Neural cell (in vitro differentiated cells): ENCODE measurements at regions not wholly inside any gene's neighbourhood (a gene's known extent, or its start where the extent isn't known, plus 50 kb on each side); places are given as distances from the start of the nearest gene placed in this dataset.

Experiments
- H2AFZ ChIP-seq: fragments of 200-600, 300-800 bp; sonication (generic), shearing (Covaris generic); 2 replicates; pipeline ENCODE4 v1.6.0; 2014; ENCODE audit warnings: low read depth, mild to moderate bottlenecking, antibody characterized with exemption, low read length, moderate library complexity
- H3F3A ChIP-seq: fragments of 200-600 bp; shearing (Covaris generic); 2 replicates; pipeline ENCODE4 v1.6.1; 2016; ENCODE audit warnings: mild to moderate bottlenecking, moderate library complexity, mixed read lengths, antibody characterized with exemption, low read length; ENCODE audit not compliant: insufficient read depth, poor library complexity, severe bottlenecking
- H3K27ac ChIP-seq: fragments of 200-600, 300-800 bp; sonication (generic), shearing (Covaris generic); 2 replicates; pipeline ENCODE4 v1.5.1; 2014; ENCODE audit warnings: mild to moderate bottlenecking, low read length, moderate library complexity
- H3K27me3 ChIP-seq: fragments of 300-800, 200-600 bp; sonication (generic), shearing (Covaris generic); 2 replicates; pipeline ENCODE4 v1.6.0; 2014; ENCODE audit warnings: mild to moderate bottlenecking, low read depth, low read length, moderate library complexity; ENCODE audit not compliant: insufficient read depth
- H3K36me3 ChIP-seq: fragments of 300-800, 200-600 bp; sonication (generic), shearing (Covaris generic); 2 replicates; pipeline ENCODE4 v1.5.1; 2014; ENCODE audit warnings: mild to moderate bottlenecking, antibody characterized with exemption, low read length, moderate library complexity; ENCODE audit not compliant: insufficient read depth
- H3K4me2 ChIP-seq: fragments of 300-800, 200-600 bp; sonication (generic), shearing (Covaris generic); 2 replicates; pipeline ENCODE4 v1.6.0; 2014; ENCODE audit warnings: mild to moderate bottlenecking, low read length
- H3K4me3 ChIP-seq: fragments of 300-800, 200-600 bp; sonication (generic), shearing (Covaris generic); 2 replicates; pipeline ENCODE4 v1.5.1; 2014; ENCODE audit warnings: mild to moderate bottlenecking, low read length, moderate library complexity
- H3K79me2 ChIP-seq: fragments of 200-600 bp; shearing (Covaris generic); replicated peaks from 2 replicates; pipeline ENCODE4 v1.6.0; 2014; ENCODE audit warnings: mild to moderate bottlenecking, low read length, moderate library complexity; ENCODE audit not compliant: insufficient read depth
- H3K9ac ChIP-seq: fragments of 300-800, 200-600 bp; sonication (generic), shearing (Covaris generic); 2 replicates; pipeline ENCODE4 v1.6.1; 2016; ENCODE audit warnings: mild to moderate bottlenecking, low read length, mixed read lengths
- H3K9me2 ChIP-seq: fragments of 200-600 bp; shearing (Covaris generic); 2 replicates; pipeline ENCODE4 v1.6.1; 2016; ENCODE audit warnings: mild to moderate bottlenecking, low read length, mixed read lengths; ENCODE audit not compliant: insufficient read depth
- H3K9me3 ChIP-seq: fragments of 200-600, 300-800 bp; sonication (generic), shearing (Covaris generic); 2 replicates; pipeline ENCODE4 v1.6.1; 2016; ENCODE audit warnings: mild to moderate bottlenecking, mixed run types, low read length, moderate library complexity, mixed read lengths
- H4K20me1 ChIP-seq: fragments of 200-600 bp; shearing (Covaris generic); 2 replicates; pipeline ENCODE4 v1.6.1; 2016; ENCODE audit warnings: mild to moderate bottlenecking, mixed run types; ENCODE audit not compliant: insufficient read depth
- EP300 ChIP-seq: fragments of 450-650 bp; conservative IDR thresholded peaks from 2 replicates; pipeline ENCODE4 v1.6.1; 2014; ENCODE audit warnings: antibody characterized with exemption, mild to moderate bottlenecking, moderate library complexity; ENCODE audit not compliant: poor library complexity, severe bottlenecking
- EZH2 ChIP-seq: fragments of 200-600, 300-800 bp; shearing (Covaris generic), sonication (generic); IDR thresholded peaks from 2 replicates; pipeline ENCODE4 v1.6.1; 2014; ENCODE audit warnings: antibody characterized with exemption, low read length, borderline replicate concordance, mild to moderate bottlenecking; ENCODE audit not compliant: insufficient read depth, poor library complexity, severe bottlenecking
- MXI1 ChIP-seq: fragments of 450-650 bp; conservative IDR thresholded peaks from 2 replicates; pipeline ENCODE4 v1.6.1; 2014; ENCODE audit warnings: antibody characterized with exemption, mild to moderate bottlenecking; ENCODE audit not compliant: poor library complexity, severe bottlenecking
- POLR2AphosphoS5 ChIP-seq: IDR thresholded peaks from 2 replicates; pipeline ENCODE4 v1.6.1; 2012
- RAD21 ChIP-seq: fragments of 450-650 bp; conservative IDR thresholded peaks from 2 replicates; pipeline ENCODE4 v1.6.1; 2014; ENCODE audit warnings: antibody characterized with exemption, mild to moderate bottlenecking, moderate library complexity
- REST ChIP-seq: IDR thresholded peaks from 2 replicates; pipeline ENCODE4 v1.6.1; 2012; ENCODE audit warnings: borderline replicate concordance
- SMC3 ChIP-seq: fragments of 450-650 bp; conservative IDR thresholded peaks from 2 replicates; pipeline ENCODE4 v1.6.1; 2014; ENCODE audit warnings: antibody characterized with exemption, mild to moderate bottlenecking, moderate library complexity; ENCODE audit not compliant: poor library complexity
- TAF1 ChIP-seq: IDR thresholded peaks from 2 replicates; pipeline ENCODE4 v1.6.1; 2012; ENCODE audit warnings: low read depth
- TF ChIP-seq, protein P1 (sequence below): fragments of 450-650 bp; IDR thresholded peaks from 2 replicates; pipeline ENCODE4 v1.5.1; 2014; ENCODE audit warnings: antibody characterized with exemption, mild to moderate bottlenecking, moderate library complexity; ENCODE audit not compliant: poor library complexity, severe bottlenecking

DNA sequence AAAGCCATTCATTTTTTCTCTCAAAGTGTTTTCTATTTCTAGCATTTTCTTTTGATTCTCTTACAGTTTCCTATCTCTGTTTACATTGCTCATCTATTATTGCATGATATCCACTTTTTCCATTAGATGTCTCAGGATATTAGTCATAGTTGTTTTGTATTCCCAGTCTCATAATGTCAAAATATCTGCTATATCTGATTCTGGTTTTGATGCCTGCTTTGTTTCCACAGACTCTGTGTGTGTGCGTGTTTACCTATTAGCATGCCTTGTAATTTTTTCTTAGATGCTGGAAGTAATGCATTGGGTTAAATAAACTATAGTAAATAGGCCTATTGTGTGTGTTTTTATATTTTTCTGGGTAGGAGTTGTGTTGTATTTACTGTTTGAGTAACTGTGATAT, 1126.3 kb downstream of the SORCS1 start:
- Histone ChIP-seq H3K9ac (no peak overlapping the region), H3F3A (no peaks in the 10 kb centered on the region), H4K20me1 (no peaks in the 10 kb centered on the region), H3K9me2 (no peaks in the 10 kb centered on the region), H3K36me3 (no peaks in the 10 kb centered on the region), H3K9me3 (no peaks in the 10 kb centered on the region), H2AFZ (no peak overlapping the region), H3K27me3 (no peaks in the 10 kb centered on the region), H3K79me2 (no peaks in the 10 kb centered on the region), H3K4me2 (no peak overlapping the region), H3K4me3 (no peak overlapping the region), H3K27ac (no peak overlapping the region)
- no peak for TF ChIP-seq POLR2AphosphoS5

DNA sequence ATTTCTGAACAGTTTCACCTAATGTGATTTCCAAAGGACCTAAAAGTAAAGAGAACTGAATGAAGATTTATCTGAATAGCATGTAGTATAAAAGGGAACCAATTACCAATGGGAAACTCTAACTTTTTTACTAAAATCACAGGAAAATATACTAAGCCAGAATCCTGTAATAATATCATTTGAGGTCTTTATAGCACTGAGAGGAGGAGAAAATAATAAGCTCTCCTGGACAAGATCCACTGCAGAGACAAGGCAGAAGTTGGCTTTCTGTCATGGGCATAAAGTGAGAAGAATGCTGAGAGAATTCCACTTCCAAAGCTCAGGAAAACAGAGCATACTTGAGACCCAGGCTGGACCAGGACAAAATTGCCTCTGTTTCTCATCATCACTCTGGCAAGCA, 1131.4 kb downstream of the SORCS1 start:
- Histone ChIP-seq H3K9ac (no peak overlapping the region), H3K9me3 (no peaks in the 10 kb centered on the region), H3K4me3 (no peak overlapping the region), H3K27ac (no peak overlapping the region), H3K4me2 (no peak overlapping the region), H3K9me2 (no peaks in the 10 kb centered on the region), H3K36me3 (no peaks in the 10 kb centered on the region), H3K27me3 (no peaks in the 10 kb centered on the region), H3K79me2 (no peaks in the 10 kb centered on the region), H4K20me1 (no peaks in the 10 kb centered on the region), H2AFZ (no peak overlapping the region), H3F3A (no peaks in the 10 kb centered on the region)
- TF ChIP-seq RAD21 (no peak), MXI1 (no peak), TAF1 (no peak), EZH2 (no peak), POLR2AphosphoS5 (no peak), EP300 (no peak), REST (no peak), SMC3 (no peak)
- TF ChIP-seq, protein P1, sequence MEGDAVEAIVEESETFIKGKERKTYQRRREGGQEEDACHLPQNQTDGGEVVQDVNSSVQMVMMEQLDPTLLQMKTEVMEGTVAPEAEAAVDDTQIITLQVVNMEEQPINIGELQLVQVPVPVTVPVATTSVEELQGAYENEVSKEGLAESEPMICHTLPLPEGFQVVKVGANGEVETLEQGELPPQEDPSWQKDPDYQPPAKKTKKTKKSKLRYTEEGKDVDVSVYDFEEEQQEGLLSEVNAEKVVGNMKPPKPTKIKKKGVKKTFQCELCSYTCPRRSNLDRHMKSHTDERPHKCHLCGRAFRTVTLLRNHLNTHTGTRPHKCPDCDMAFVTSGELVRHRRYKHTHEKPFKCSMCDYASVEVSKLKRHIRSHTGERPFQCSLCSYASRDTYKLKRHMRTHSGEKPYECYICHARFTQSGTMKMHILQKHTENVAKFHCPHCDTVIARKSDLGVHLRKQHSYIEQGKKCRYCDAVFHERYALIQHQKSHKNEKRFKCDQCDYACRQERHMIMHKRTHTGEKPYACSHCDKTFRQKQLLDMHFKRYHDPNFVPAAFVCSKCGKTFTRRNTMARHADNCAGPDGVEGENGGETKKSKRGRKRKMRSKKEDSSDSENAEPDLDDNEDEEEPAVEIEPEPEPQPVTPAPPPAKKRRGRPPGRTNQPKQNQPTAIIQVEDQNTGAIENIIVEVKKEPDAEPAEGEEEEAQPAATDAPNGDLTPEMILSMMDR: no peak

GRCh38 chr10:106032450-106033002, 1132.0 kb downstream of the SORCS1 start:
- Histone ChIP-seq H3K9ac (no peak overlapping the region), H3K27me3 (no peaks in the 10 kb centered on the region), H3K9me2 (no peaks in the 10 kb centered on the region), H4K20me1 (no peaks in the 10 kb centered on the region), H3F3A (no peaks in the 10 kb centered on the region), H2AFZ (no peak overlapping the region), H3K4me3 (no peak overlapping the region), H3K27ac (no peak overlapping the region), H3K9me3 (no peaks in the 10 kb centered on the region), H3K36me3 (no peaks in the 10 kb centered on the region), H3K79me2 (no peaks in the 10 kb centered on the region), H3K4me2 (no peak overlapping the region)
- no peak for TF ChIP-seq REST
- no peak for TF ChIP-seq TAF1
- TF ChIP-seq MXI1: no peak
- no peak for TF ChIP-seq EZH2
- TF ChIP-seq POLR2AphosphoS5: no peak
- TF ChIP-seq EP300: no peak
